ENCODE measurements at regions not wholly inside any gene's neighbourhood (a gene's known extent, or its start where the extent isn't known, plus 50 kb on each side); places are given as distances from the start of the nearest gene placed in this dataset.

DNA sequence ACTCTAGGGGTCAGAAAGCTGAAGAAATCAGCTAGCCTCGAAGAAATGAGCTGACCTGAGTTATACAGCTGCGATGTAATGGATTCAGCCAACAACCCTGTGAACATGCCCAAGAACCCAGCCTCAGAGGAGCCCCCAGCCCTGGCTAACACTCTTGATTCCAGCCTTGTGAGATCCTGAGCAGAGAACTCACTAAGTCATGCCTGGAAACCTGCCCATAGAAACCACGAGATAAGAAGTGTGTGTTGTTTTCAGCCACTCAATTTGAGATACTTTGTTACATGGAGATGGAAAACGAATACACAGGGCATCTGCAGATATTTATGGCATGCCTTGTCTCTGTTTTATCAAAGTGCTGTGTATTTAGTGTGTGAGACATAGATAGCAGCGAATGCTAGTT lies 265.2 kb downstream of the QKI start:
- no peak overlapping the region for H3K4me3 Mint-ChIP-seq
- H3K9me3 ChIP-seq (ENCODE audit: control insufficient read depth, low read depth, low read length) = no peaks in the 10 kb centered on the region
- H3K27me3 ChIP-seq (ENCODE audit: insufficient read depth, low read length) = no peaks in the 10 kb centered on the region
- no peak overlapping the region for H3K27ac ChIP-seq (ENCODE audit: insufficient read length, low read depth, low read length)
- H3K18ac ChIP-seq (ENCODE audit: insufficient read length, low read depth, low read length) = no peak overlapping the region
- no peak overlapping the region for H4K8ac ChIP-seq (replicated peaks; ENCODE audit: insufficient read length, low read depth, low read length)
- no peak overlapping the region for H2AK5ac ChIP-seq (ENCODE audit: insufficient read length, low read length)
- WGBS (ENCODE audit: extremely low coverage, insufficient read length, low lambda C conversion rate) = no CpG with 5 or more reads among the region's 5 CpGs
- H2BK15ac ChIP-seq (ENCODE audit: low read depth, low read length) = no peak overlapping the region
- H2BK12ac ChIP-seq (ENCODE audit: insufficient read length, low read depth, low read length) = no peak overlapping the region
- H3K36me3 Mint-ChIP-seq (ENCODE audit: insufficient read depth in 1 of 3, low read depth in 3 of 3) = peaks cover 0 to 15% (median 2%) of the 10 kb centered on the region in 3 experiments; a peak in 4 of 7 replicates
- no peaks in the 10 kb centered on the region for H3K4me1 ChIP-seq (ENCODE audit: insufficient read depth, low read length)
- peaks cover 3 to 8% of the 10 kb centered on the region in 2 experiments; a peak in 3 of 4 replicates for H3K4me1 Mint-ChIP-seq
- H2BK20ac ChIP-seq (ENCODE audit: low read depth, low read length, poor library complexity, severe bottlenecking) = no peak overlapping the region
- TF ChIP-seq, protein P1, sequence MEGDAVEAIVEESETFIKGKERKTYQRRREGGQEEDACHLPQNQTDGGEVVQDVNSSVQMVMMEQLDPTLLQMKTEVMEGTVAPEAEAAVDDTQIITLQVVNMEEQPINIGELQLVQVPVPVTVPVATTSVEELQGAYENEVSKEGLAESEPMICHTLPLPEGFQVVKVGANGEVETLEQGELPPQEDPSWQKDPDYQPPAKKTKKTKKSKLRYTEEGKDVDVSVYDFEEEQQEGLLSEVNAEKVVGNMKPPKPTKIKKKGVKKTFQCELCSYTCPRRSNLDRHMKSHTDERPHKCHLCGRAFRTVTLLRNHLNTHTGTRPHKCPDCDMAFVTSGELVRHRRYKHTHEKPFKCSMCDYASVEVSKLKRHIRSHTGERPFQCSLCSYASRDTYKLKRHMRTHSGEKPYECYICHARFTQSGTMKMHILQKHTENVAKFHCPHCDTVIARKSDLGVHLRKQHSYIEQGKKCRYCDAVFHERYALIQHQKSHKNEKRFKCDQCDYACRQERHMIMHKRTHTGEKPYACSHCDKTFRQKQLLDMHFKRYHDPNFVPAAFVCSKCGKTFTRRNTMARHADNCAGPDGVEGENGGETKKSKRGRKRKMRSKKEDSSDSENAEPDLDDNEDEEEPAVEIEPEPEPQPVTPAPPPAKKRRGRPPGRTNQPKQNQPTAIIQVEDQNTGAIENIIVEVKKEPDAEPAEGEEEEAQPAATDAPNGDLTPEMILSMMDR (conservative IDR thresholded peaks at IDR 0.05) = no peak
- H4K20me1 ChIP-seq (ENCODE audit: control insufficient read depth, insufficient read depth, insufficient read length) = no peaks in the 10 kb centered on the region
- H3K14ac ChIP-seq (ENCODE audit: insufficient read depth, low read length) = no peak overlapping the region
- no peak overlapping the region for H2BK5ac ChIP-seq (ENCODE audit: insufficient read length, low read length)
- no peaks in the 10 kb centered on the region for H3K23me2 ChIP-seq (ENCODE audit: insufficient read length, low read depth, low read length, poor library complexity, severe bottlenecking)
- no peak overlapping the region for H2BK120ac ChIP-seq (ENCODE audit: low read depth, low read length, poor library complexity, severe bottlenecking)
- no peak overlapping the region for H4K91ac ChIP-seq (ENCODE audit: insufficient read length, low read depth, low read length)
- no peaks in the 10 kb centered on the region for H3K79me2 ChIP-seq (ENCODE audit: insufficient read depth, low read length)
- no peak overlapping the region for H3K9ac ChIP-seq (ENCODE audit: extremely low read depth, insufficient read length, low read length)
- no peak overlapping the region for H3K4ac ChIP-seq (ENCODE audit: low read depth, low read length)
- H4K5ac ChIP-seq (ENCODE audit: insufficient read length, low read depth, low read length) = no peak overlapping the region
- H3K23ac ChIP-seq (ENCODE audit: insufficient read length, low read depth, low read length) = no peak overlapping the region
- H2AFZ ChIP-seq (ENCODE audit: low read length) = no peak overlapping the region
- no peak overlapping the region for H3K56ac ChIP-seq (ENCODE audit: insufficient read length, low read depth, low read length)
- peaks cover 12 to 20% of the 10 kb centered on the region in 2 experiments for H3K9me3 Mint-ChIP-seq
- no peaks in the 10 kb centered on the region for H3K27me3 Mint-ChIP-seq (ENCODE audit: low read depth)
- no peaks in the 10 kb centered on the region for H3K79me1 ChIP-seq (ENCODE audit: insufficient read depth, low read depth, low read length, poor library complexity, severe bottlenecking)
- no peak overlapping the region for H3T11ph ChIP-seq (ENCODE audit: low read length)
- H3K4me2 ChIP-seq (ENCODE audit: insufficient read depth, insufficient read length, low read length) = no peak overlapping the region
- H3K27ac Mint-ChIP-seq = no peak overlapping the region
- no peak for DNase-seq

Measured in H9 (cell line).